Smooth muscle cell of the brain vasculature (primary cell): ENCODE measurements at regions not wholly inside any gene's neighbourhood (a gene's known extent, or its start where the extent isn't known, plus 50 kb on each side); places are given as distances from the start of the nearest gene placed in this dataset.

Experiments
- DNase-seq: peaks from one replicate; pipeline ENCODE4 v3.0.0-alpha.2; 2012; ENCODE audit warnings: low read depth, low spot score

DNA sequence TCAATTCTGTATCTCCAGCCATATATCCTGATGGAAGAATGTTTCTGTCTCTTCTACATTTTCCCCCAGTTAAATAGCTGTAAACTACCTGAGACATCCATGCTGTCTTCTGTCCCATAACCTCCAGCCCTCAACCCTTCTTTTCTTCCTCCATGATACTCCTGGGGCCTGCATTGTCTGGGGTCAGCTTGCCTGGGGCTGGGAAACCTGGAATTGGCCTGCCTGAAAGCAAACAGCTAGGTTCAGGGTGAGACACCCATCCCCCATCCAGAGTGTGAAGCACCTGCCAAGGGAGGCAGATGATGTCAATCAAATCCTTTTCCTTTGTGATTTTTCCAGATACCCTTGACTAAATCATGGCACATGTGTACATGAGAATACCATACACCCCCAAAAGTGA is 313.7 kb upstream of the MGAT5 start:
- no peak for DNase-seq

DNA sequence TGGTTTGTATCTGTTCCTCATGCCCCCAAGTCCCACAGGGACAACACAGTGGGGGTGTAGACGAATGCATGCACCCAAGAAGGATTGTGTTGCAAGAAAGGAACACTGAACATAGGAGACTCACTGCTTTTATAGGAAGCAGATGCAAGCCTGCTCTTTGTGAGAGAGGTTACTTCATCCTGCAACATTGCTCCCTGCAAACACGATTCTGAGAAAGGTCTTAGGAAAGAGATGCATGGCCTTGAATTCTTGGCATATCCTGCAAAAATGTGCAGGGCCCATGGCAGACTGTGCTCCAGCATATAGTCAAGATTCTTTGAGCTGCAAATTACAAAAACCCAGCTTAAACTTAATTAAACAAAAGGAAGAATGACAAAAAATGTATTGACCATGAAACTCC is 312.2 kb upstream of the MGAT5 start:
- no peak for DNase-seq

DNA sequence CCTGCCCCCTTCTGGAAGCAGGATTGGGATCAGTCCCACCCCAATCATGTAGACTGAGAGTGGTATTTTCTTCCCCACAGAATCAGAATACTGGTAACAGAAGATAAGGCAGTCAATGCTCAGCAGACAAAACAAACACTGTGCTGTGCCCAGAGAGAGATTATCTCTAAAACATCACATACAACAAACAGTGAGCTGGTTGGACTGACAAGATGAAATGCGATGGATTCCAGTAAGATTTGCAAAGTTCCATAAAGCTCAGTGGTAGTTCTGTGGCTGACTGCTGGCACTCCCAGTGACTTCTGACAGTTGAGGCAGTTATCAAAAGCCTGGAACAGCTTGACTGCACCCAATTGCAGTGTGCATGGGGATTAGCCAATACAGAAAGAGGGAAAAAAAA is 311.5 kb upstream of the MGAT5 start:
- no peak for DNase-seq

DNA sequence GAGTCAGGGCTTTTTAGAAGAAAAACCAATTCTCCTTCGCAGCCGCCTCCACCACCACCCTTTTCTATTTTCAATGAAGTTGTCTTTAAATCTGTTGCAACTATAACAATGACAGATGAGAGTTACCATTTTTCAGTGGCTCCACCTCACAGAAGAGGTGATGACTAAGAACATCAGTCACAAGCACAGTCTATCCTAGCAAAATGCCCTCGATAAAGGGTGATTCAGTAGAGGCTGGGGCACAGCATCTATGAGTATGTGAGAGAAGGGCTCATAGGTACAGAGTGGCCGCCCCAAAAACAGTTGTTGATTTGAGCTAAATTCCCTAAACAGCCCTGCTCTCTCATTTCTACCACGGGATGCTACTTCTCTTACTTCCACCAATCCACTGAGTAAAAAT is 310.8 kb upstream of the MGAT5 start:
- DNase-seq = no peak

DNA sequence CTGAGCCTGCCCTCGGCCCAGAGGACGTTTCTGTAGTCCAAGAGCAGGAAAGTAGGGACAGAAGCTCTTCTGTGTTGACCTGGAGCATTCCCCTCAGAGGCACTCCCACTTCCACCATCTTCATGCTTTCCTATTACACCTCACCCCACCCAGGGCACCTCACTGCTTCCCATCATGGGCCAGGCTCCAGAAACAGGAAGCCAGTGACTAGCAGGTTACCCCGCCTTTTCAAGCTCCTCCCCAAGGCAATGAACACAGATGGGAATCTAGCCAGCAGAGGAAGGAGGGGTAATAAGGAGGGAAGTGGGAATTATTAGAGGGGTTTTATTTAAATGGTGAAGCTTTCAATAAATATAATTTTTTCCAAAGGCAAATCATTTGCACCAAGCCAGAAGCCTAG is 308.8 kb upstream of the MGAT5 start:
- DNase-seq = no peak

DNA sequence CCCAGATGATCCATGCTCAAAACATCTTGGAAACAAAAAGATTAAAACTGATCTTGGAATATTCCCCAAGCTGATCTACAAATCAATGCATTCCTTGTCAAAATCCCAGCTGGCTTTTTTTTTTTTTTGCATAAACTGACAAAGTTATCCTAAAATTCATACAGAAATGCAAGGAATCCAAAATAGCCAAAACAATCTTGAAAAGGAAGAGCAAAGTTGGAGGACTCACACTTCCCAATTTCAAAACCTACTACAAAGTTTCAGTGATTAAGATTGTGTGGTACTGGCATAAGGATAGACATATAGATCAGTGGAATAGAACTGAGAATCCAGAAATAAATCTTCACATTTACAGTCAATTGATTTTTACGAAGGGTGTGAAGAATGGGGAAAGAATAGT is 306.8 kb upstream of the MGAT5 start:
- no peak for DNase-seq

DNA sequence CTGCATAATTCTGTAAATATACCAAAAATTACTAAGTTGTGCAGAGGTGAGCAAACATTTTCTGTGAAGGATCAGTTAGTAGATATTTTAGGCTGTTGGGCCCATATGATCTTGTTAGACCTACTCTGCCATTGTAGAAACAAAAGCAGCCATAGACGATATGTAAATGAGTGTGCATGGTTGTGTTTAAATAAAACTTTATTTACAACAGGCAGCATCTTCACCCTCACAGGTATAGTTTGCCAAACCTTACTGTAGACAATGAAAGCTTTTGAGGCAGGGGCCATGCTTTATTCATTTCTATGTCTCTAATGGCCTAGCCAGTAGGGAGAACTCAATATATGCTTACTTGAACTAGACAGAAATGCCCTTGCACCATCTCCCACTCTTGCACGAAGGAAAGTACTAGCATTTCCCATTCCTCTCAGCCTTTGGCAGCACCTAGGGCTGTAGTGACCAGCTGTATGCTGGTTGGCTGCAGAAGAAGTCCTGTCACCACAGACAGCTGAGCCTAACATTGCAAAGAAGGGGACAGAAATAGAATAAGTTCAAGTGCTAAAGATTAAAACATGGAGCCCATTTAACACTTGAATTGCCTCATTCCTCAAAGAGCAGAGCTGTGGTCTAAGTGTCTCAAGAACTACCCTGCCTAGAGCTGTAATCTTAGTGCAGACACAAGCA is 305.1 kb upstream of the MGAT5 start:
- no peak for DNase-seq

DNA sequence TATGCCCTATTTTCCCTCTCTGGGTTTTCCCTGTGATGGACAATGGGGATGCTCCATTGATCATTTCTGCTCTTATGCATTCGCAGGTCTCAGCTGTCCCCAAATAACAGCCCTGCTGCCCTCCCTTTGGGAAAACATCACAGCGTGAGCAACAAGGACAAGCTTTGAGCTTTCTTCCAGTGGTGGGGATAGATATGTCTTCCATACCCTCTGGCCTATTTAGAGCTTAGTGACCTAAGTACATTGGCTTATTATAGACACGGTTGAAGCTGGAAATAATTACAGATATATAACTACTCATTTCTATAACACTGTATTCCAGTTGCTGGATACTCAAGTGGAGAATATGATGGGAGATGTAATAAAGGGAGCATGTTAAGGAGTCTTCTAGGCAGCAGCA is 304.3 kb upstream of the MGAT5 start:
- DNase-seq = no peak

DNA sequence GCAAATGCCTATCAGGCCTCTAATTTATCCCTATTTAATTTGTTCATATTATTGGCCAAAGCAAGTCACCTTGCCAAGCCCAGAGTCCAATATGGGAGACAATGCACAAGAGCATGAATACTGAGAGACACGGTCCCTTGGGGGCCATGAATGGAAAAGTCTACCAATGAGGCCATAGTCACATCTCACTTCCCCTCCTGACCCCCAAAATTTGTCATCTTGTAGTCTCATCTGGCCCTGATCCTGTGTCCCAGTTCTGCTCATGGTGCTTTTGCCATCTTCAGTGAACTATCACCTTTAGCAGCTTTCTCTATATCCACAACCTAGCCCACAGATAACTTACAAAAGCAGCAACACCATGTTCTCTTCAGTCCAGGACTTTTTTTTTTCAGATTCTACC is 302.7 kb upstream of the MGAT5 start:
- DNase-seq = no peak

DNA sequence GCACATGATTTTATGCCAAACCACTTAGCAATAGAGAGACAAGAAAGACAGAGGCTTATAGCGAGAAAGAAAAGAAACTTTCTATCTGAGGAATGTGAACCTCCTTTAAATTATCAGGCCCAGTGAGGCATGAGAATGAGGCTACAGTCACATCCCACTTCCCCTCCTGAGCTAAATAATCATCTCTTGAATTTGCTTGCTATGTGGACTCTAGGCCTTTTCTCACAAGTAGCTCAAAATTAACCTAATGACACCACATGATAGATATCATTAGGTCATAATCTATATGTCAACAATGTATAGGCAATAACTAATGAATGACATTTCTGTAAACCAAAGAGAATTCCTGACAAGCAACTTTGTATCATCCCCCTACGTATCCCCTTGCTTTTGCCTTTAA is 301.5 kb upstream of the MGAT5 start:
- no peak for DNase-seq

DNA sequence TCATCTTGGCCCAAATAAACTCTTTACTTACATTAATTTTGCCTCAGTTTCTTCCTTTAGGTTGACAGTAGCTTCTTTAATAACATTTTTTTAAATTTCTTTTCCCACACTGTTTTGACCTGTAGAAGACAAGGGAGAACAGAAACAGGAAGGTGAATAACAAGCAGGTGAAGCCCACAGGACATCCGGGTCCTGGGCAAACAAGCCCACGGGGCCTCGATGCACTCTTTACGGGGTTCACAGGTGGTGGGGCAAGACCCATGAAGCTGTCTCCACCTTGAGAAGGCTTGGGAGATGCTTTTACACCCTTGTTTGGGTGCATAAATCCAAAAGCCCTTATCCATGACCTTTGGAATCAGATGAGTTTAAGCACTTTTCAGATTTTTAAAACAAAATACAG is 301.0 kb upstream of the MGAT5 start:
- no peak for DNase-seq

DNA sequence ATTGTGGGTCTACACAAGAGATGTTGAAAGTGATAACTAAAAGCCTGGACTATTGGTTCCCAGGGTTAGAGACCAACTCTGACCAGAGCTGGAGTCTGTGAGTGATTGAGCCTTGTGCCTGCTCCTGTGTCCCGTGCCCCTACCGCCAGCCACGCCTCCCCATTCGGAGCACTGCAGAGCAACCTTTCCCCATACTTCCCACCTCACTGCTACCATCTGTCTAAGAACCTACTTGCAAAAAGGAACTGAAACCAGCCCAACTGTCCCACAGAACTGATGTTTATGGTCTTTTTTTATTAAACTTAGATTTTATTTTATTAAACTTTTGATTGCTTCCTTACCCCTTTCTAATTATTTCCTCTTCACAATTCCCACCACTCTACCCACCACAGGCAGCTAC is 300.3 kb upstream of the MGAT5 start:
- no peak for DNase-seq

DNA sequence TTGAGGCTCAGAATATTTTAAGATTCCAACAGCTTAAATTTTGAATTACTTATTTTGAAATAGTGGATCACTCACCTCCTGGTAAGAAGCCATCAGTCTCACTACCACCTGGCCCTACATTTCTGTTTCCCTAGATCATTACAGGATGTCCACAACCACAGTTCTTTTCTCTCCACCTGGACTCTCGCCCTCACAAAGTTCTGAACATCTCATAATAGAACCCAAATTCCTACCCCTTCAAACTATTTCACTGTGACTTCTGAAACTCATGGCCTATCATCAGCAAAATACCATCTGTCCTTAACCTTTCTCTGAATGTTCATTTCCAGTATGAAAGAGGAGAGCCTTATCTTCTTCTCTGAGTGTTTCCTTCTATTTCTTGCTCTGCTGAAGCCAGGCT is 299.2 kb upstream of the MGAT5 start:
- DNase-seq = no peak

DNA sequence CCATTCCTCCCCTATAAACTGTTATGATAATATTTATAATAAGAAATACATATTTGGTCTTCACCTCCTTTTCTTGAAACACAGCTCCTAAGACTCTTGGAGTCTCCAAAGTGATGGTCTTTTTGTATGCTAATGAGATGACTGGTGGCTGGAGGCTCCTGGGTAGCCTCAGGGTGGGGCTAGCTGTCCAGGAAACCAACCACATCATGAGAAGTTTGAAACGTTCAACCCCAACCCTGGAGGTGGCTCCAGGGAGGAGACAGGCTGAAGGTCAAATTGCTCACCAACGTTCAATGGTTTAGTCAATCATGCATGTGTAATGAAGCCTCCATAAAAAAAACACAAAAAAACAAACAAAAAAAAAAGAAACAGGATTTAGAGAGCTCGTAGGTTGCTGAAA is 298.7 kb upstream of the MGAT5 start:
- no peak for DNase-seq

DNA sequence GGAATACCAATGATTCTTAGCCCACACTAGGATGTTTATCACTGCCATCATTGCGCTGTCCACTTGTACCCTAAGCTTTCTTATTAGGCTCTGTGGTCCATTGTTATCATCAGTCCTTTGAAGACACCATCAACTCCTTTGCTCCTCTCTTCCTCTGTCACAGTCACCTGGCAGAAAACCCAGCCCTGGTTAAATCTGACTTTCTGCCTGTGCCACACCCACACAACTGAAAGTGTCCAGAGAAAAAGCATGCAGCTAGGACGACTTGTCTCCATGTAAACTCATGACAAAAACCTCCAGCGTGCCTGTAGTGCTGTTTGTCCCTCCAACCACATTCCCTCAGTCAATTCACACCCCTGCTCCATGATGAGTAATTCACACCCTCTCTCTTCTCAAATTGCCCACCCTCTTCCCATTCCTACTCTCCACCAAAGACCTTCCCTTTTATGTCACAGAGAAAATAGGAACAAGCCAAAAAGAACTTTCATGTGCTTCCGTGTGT is 297.4 kb upstream of the MGAT5 start:
- DNase-seq = no peak

DNA sequence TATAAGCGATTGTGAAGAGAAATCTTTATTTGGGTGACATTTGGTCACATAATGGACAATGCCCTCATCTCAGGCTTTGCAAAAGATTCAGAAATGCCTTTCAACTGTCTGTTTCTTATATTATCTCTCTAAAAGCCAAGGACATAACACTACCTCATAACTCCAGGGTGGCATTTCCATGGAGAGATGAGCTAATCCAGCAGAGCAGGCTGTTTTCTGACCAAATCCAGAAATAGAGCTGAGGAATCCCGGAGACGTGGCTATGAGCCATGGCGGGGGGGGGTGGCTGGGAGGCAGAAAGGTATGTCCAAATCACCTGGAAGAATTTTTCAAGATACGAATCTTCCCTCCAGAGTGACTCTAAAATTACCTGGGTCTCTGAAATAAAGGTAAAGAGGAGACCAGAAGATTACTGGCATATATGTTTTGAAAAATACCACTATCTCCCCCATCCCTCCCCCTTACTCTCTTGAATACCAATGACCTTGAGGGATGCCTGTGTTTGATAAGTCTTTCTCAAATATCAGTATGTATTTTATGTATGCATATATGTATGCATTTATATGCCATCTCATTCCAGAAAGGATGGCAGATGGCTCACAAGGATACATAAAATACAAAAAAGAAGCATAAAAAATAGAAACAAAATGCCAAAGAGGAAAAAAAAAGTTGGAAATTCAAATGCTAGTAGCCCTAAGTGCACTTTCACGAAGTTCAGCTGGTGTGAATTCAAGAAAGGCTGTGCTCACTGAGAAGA is 296.0 kb upstream of the MGAT5 start:
- no peak for DNase-seq

DNA sequence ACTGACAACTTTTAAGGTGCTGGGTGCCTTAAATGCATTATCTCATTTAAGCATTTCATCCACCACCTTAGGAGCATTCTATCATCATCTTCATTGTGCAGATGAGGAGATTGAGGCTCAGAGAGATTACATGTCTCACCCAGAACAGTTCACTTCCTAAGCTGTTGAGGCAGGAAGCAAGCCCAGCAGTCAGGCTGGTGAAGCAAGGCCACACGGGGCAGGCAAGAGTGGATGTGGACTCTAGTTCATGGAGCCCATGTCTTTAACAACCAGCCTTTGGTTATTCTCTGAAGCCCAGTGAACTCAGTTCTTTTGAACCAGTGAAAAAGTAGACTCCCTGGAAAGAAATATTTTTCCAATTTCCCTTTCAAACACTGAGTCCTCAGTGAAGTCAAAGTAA is 294.8 kb upstream of the MGAT5 start:
- DNase-seq = no peak

DNA sequence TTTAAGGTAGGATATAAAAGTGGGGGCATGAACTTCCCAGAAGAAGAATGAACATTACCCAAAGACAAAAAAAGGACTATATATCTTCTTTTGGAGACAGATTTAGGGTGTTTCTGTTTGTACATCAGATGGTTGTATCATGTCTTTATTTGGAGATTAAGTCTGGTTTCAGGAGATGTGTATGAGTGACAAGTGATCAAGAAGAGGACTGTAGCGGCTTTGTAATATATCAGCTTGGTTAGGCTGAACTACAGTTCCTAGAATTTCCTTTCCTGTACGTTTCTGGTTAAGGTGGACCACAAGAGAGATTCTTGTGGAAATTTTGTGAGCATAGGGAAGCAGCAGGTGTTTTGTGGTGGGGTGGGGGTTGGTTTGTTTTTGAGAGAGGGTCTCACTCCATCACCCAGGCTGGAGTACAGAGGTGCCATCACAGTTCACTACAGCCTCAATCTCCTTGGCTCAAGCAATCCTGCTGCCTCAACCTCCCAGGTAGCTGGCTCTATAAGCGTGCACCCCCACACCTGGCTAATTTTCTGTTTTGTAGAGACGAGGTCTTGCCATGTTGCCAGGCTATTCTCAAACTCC is 287.1 kb upstream of the MGAT5 start:
- DNase-seq = no peak

DNA sequence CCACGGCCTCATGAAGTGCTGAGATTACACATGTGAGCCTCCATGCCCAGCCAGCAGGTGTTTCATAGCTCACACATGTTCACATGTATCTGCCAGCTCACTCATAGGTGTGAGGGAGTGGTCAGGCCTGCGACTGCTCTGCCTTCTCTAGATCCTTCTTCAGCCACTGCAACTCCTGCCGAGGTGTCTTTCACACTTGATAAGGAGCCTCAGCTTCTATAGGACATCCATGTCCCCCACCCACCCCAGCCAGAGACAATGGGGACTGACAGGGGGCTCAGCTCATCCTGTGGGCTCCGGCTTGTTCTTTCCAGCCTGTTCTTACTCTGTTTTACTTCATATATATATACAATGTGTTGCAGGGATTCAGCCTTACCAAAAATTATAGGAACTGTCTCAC is 286.5 kb upstream of the MGAT5 start:
- DNase-seq = no peak

DNA sequence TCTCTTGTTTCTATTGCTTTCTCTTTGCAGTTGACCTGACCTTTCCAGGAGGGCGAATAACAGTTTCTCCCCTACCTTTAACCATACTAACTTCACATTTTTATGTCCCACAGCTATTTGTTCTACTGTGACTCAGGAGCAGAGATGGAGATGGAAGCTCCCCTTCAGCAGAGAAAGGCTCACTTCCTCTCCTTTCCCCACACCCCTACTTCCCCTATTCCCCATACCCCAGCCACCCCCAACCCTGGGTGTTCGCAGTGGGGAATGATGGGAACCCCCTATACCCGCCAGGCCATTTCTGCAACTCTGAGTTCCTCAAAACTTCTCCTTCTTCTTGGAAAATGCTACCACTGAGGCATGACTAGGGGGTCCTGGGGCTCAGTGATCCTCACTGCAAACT is 285.4 kb upstream of the MGAT5 start:
- DNase-seq = no peak

DNA sequence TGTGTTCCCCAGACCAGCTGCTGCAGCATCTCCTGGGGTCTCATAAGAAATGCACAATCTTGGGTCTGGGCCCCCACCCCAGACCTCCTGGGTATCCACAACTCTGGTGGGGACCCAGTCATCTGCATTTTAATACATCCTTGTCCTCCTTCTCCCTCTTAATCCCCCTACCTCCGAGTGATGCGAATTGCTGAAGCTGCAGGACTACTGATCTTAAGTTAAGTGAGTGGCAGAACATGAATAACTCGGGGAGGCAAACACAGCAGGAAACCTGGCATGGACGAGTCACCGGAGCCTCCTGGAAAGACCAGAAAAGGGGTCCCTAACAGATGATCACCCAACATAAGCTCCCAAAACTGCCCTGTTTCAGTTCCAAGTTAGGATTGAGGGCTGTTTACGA is 283.2 kb upstream of the MGAT5 start:
- DNase-seq = no peak

DNA sequence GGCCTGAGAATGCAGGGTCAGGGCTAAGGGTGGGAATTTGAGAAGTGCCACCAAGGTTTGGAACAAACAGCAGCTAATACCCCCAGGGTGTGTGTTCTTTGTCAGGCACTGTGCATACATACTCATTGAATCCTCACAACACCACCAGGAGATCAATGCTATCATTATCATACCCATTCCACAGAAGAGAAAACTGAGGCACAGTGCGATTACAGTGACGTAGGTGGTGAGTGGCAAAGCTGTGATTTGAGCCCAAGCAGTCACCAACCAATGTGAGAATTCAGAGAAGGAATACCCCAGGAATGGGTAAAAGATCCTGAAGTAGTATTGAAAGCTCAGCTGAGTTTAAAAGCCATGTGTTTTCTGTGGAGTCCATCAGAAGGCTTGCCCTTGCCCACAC is 281.6 kb upstream of the MGAT5 start:
- no peak for DNase-seq

DNA sequence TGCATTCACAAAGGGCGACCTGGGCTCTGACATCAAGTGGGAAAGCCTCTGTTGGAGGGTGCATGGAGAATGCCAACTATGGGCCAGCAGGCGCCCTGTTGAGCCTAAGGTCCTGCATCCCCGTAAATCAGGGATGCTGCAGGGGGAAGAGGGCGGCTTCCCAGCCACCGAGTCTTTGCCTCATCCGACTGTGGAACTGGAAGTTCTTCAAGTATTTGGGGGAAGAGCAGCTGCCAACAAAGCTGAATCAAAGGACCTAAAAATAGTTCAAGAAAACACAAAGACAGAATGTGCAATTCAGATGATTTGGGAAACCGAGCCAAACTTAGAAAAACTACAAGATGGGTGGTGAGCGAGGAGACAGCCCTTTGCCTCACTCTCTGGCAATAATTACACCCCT is 281.1 kb upstream of the MGAT5 start:
- no peak for DNase-seq
